OCI-LY7 (cell line): ENCODE measurements at regions not wholly inside any gene's neighbourhood (a gene's known extent, or its start where the extent isn't known, plus 50 kb on each side); places are given as distances from the start of the nearest gene placed in this dataset.
"Not testable (repeated sequence)": the region's sequence is repeated elsewhere in the genome, so short reads cannot be mapped to it uniquely, and the experiment has no call there.

Experiments used
- BruUV-seq: library from RNA; stranded (reverse); fragments of 400-500 nt; replicated peaks from 2 replicates; lab custom pipeline; 2021; lab: Mats Ljungman, UMichigan
- CTCF ChIA-PET: fragments of 300-600 bp; sonication (Branson Sonifier 250); formaldehyde crosslinking; loops from one replicate; lab custom pipeline; 2022; ENCODE audit warnings: antibody characterized with exemption; ENCODE audit not compliant: unreplicated experiment; lab: Charles Lee
- POLR2A ChIA-PET: fragments of 300-600 bp; sonication (Branson Sonifier 250); formaldehyde crosslinking; loops from one replicate; lab custom pipeline; 2022; ENCODE audit warnings: antibody characterized with exemption; lab: Charles Lee
- DNase-seq: peaks from one replicate; pipeline ENCODE4 v3.0.0-alpha.2; 2015; ENCODE audit warnings: low spot score
- H2AFZ ChIP-seq: fragments of 200-600 bp; sonication (generic), shearing (Covaris generic); 2 replicates; pipeline ENCODE4 v1.6.1; 2014; ENCODE audit warnings: mild to moderate bottlenecking, antibody characterized with exemption, low read length, moderate library complexity
- H3K27ac ChIP-seq: fragments of 200-600 bp; sonication (generic); 2 replicates; pipeline ENCODE4 v1.5.1; 2014; ENCODE audit warnings: mixed run types, low read depth, mild to moderate bottlenecking, moderate library complexity, low read length, inconsistent platforms; ENCODE audit not compliant: poor library complexity, severe bottlenecking
- H3K36me3 ChIP-seq: fragments of 200-600 bp; sonication (generic); 2 replicates; pipeline ENCODE4 v1.6.1; 2014; ENCODE audit warnings: mild to moderate bottlenecking, antibody characterized with exemption, low read length, moderate library complexity, mixed read lengths; ENCODE audit not compliant: insufficient read depth
- H3K4me1 ChIP-seq: fragments of 200-600 bp; sonication (generic); 2 replicates; pipeline ENCODE4 v1.5.1; 2014; ENCODE audit warnings: mild to moderate bottlenecking, low read length; ENCODE audit not compliant: insufficient read depth, poor library complexity, severe bottlenecking
- H3K4me2 ChIP-seq: fragments of 200-600 bp; sonication (generic); 2 replicates; pipeline ENCODE4 v1.6.1; 2014; ENCODE audit warnings: mild to moderate bottlenecking, low read length
- H3K4me3 ChIP-seq: fragments of 200-600 bp; sonication (generic); 2 replicates; pipeline ENCODE4 v1.5.1; 2014; ENCODE audit warnings: mild to moderate bottlenecking, low read depth, low read length; ENCODE audit not compliant: poor library complexity, severe bottlenecking
- H3K79me2 ChIP-seq: fragments of 200-600 bp; sonication (generic); 2 replicates; pipeline ENCODE4 v1.6.1; 2016; ENCODE audit warnings: low read depth, mild to moderate bottlenecking, low read length, moderate library complexity, mixed read lengths; ENCODE audit not compliant: insufficient read depth
- H3K9me2 ChIP-seq: fragments of 200-600 bp; sonication (generic); 2 replicates; pipeline ENCODE4 v1.6.1; 2016; ENCODE audit warnings: mild to moderate bottlenecking, low read length, mixed read lengths; ENCODE audit not compliant: insufficient read depth
- H3K9me3 ChIP-seq: fragments of 200-600 bp; sonication (generic); 2 replicates; pipeline ENCODE4 v1.6.1; 2014; ENCODE audit warnings: mild to moderate bottlenecking, mixed run types, low read length, mixed read lengths
- H4K20me1 ChIP-seq: fragments of 200-600 bp; sonication (generic); 2 replicates; pipeline ENCODE4 v1.6.1; 2014; ENCODE audit warnings: mild to moderate bottlenecking, antibody characterized with exemption, low read length, moderate library complexity, mixed read lengths; ENCODE audit not compliant: insufficient read depth
- EZH2phosphoT487 ChIP-seq: fragments of 200-600 bp; sonication (generic); IDR thresholded peaks from 2 replicates; pipeline ENCODE4 v1.6.1; 2018; ENCODE audit warnings: low read depth, borderline replicate concordance, mild to moderate bottlenecking, mixed run types, antibody characterized with exemption, low read length, moderate library complexity, mixed read lengths
- intact Hi-C: fragments of 100-400 bp; cut with micrococcal nuclease; formaldehyde crosslinking; loops from one replicate; pipeline ENCODE4 v1.10.0; 2022; ENCODE audit not compliant: unreplicated experiment
- TF ChIP-seq, protein P1 (sequence below): fragments of 200-600 bp; sonication (generic); conservative IDR thresholded peaks from 2 replicates; pipeline ENCODE4 v1.5.1; 2014; ENCODE audit warnings: mild to moderate bottlenecking, antibody characterized with exemption, low read length, moderate library complexity, mixed read lengths

DNA sequence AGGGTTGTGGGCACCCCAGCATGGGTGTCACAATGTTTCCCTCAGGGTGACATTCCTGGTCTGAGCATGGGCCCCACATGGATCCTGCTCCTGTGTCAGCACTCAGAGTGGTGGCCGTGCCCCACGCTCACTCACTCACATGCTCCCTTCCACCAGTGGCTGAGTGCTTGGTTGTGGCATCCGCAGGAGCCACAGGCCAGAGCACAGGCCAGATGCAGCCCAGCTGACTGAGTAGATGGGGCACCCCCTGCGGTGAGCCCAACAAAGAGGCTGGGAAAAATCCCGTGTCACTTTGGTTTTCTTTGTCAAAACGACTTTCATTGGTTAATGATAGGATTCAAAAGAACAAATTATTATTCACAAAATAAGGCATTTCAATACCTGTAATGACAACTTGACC, 204.6 kb upstream of the ANXA10 start:
- POLR2A ChIA-PET: no interaction called here
- no peaks in the 10 kb centered on the region for H3K9me2 ChIP-seq
- no TSS peak for BruUV-seq
- CTCF ChIA-PET: no interaction called here
- H4K20me1 ChIP-seq: no peaks in the 10 kb centered on the region
- no peak overlapping the region for H3K27ac ChIP-seq
- intact Hi-C loops: no loop called here
- no peaks in the 10 kb centered on the region for H3K4me1 ChIP-seq
- H3K4me2 ChIP-seq: no peak overlapping the region
- TF ChIP-seq, protein P1, sequence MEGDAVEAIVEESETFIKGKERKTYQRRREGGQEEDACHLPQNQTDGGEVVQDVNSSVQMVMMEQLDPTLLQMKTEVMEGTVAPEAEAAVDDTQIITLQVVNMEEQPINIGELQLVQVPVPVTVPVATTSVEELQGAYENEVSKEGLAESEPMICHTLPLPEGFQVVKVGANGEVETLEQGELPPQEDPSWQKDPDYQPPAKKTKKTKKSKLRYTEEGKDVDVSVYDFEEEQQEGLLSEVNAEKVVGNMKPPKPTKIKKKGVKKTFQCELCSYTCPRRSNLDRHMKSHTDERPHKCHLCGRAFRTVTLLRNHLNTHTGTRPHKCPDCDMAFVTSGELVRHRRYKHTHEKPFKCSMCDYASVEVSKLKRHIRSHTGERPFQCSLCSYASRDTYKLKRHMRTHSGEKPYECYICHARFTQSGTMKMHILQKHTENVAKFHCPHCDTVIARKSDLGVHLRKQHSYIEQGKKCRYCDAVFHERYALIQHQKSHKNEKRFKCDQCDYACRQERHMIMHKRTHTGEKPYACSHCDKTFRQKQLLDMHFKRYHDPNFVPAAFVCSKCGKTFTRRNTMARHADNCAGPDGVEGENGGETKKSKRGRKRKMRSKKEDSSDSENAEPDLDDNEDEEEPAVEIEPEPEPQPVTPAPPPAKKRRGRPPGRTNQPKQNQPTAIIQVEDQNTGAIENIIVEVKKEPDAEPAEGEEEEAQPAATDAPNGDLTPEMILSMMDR: no peak
- TF ChIP-seq EZH2phosphoT487: no peak
- no peaks in the 10 kb centered on the region for H3K79me2 ChIP-seq
- H3K36me3 ChIP-seq: no peaks in the 10 kb centered on the region
- no peak for DNase-seq
- no peaks in the 10 kb centered on the region for H3K9me3 ChIP-seq
- H3K4me3 ChIP-seq: no peak overlapping the region
- H2AFZ ChIP-seq: no peak overlapping the region

DNA sequence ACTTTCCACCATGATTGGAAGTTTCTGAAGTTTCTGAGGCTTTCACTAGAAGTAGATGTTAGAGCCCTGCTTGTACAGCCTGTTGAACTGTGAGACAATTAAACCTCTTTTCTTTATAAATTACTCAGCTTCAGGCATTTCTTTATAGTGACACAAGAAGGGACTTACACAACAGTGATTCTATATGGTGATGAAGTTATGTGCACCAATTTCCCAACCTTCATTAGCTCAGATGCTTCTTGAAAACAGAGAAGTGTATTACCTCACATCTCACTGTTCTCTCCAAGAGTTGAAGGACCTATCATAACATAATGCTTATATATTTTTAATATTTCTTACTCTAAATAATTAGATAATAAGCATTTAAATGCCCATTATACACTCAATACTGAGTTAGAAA, 202.1 kb upstream of the ANXA10 start:
- no peak overlapping the region for H3K4me2 ChIP-seq
- H3K27ac ChIP-seq: no peak overlapping the region
- no peaks in the 10 kb centered on the region for H3K36me3 ChIP-seq
- DNase-seq: no peak
- H3K4me3 ChIP-seq: no peak overlapping the region
- H3K79me2 ChIP-seq: no peaks in the 10 kb centered on the region
- no peak overlapping the region for H2AFZ ChIP-seq
- no TSS peak for BruUV-seq
- no peak for TF ChIP-seq EZH2phosphoT487
- TF ChIP-seq, protein P1: no peak
- ChIA-PET CTCF (no interaction called here), POLR2A (interaction anchor here (0.6 to 1.1 kb wide), 2 partner anchors 76 to 357 kb away, joined by 3 read pairs; no protein-coding TSS in a partner anchor)
- H3K9me2 ChIP-seq: no peaks in the 10 kb centered on the region
- H4K20me1 ChIP-seq: no peaks in the 10 kb centered on the region
- intact Hi-C loops: no loop called here
- no peaks in the 10 kb centered on the region for H3K4me1 ChIP-seq
- H3K9me3 ChIP-seq: no peaks in the 10 kb centered on the region

DNA sequence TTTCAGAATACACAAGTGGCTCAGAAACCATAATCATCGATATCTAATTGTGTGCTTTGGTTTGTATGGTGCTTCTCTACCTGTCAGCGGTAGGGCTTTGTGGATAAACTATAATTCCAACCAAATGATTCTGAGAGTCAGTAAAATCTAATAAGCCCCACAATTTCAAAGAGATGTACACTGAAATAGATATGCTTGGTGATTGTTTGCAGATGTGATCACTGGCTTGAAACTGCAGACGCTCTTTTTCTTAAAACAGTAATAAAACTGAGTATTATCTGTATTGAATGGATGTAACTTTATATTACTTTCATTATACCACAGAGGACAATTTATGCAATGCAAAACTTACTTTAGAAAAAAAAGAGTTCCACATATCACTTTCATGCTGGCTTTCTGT, 198.8 kb upstream of the ANXA10 start:
- no peak overlapping the region for H3K4me2 ChIP-seq
- no peaks in the 10 kb centered on the region for H3K9me3 ChIP-seq
- no peaks in the 10 kb centered on the region for H3K79me2 ChIP-seq
- ChIA-PET POLR2A (no interaction called here), CTCF (no interaction called here)
- no peak overlapping the region for H3K4me3 ChIP-seq
- intact Hi-C loops: no loop called here
- H3K36me3 ChIP-seq: no peaks in the 10 kb centered on the region
- H3K27ac ChIP-seq: no peak overlapping the region
- H3K4me1 ChIP-seq: no peaks in the 10 kb centered on the region
- H3K9me2 ChIP-seq: no peaks in the 10 kb centered on the region
- BruUV-seq: no TSS peak
- TF ChIP-seq EZH2phosphoT487: no peak
- TF ChIP-seq, protein P1: no peak
- no peaks in the 10 kb centered on the region for H4K20me1 ChIP-seq
- no peak for DNase-seq
- H2AFZ ChIP-seq: no peak overlapping the region

DNA sequence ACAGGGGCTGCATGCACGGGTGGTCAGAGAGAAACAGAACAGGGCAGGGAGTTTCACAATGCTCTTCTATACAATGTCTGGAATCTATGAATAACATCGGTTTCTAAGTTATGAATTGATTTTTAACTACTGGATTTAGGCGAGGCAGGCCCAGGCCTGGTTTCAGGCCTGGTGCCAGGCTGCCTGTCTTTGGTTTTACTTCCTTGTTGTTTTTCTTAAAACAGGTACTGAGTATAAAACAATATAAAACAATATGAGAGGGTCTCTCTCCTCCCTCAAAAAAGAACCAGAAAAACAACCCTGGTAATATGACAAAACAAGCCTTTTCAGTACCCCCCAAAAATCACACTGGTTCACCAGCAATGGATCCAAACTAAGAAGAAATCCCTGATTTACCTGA, 196.1 kb upstream of the ANXA10 start:
- intact Hi-C loops, H3K9me2 ChIP-seq, H3K79me2 ChIP-seq, CTCF ChIA-PET, H2AFZ ChIP-seq, H3K4me1 ChIP-seq, H3K9me3 ChIP-seq, H3K27ac ChIP-seq, H3K4me3 ChIP-seq, H3K4me2 ChIP-seq, POLR2A ChIA-PET, BruUV-seq, H3K36me3 ChIP-seq, DNase-seq, H4K20me1 ChIP-seq: not testable (repeated sequence)
